ENCODE measurements at regions not wholly inside any gene's neighbourhood (a gene's known extent, or its start where the extent isn't known, plus 50 kb on each side); places are given as distances from the start of the nearest gene placed in this dataset.

DNA sequence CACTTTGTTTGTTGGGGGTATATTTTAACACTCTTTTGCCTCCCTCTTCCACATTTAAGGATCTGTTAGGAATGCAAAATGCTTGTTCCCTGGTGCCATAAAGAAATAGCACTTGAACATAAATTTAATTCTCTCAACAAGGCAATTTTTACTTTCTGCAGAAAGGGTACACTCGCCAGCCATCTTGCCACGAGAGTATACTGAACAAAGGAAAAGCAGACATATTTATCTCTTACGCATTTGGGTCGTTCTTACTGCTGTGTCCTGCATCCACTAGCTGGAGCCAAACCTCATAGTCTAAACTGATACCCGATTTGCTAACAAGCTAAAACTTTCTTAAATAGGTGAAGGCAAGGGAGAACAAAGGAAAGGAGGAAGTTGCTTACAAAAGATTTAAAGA is 129.5 kb downstream of the B3GNT2 start:
- ChIA-PET POLR2A (ENCODE audit: unreplicated experiment) (no interaction called here), CTCF (no interaction called here)
- intact Hi-C loops (cut with micrococcal nuclease), result no loop called here
- Histone ChIP-seq H3K9me1 (ENCODE audit: insufficient read depth, low read length) (no peaks in the 10 kb centered on the region), H2BK5ac (ENCODE audit: low read depth, low read length, poor library complexity, severe bottlenecking) (no peak overlapping the region), H2BK20ac (ENCODE audit: low read depth, low read length) (no peak overlapping the region), H3K14ac (replicated peaks; ENCODE audit: low read depth, low read length) (no peak overlapping the region), H3K9me3 (ENCODE audit: control insufficient read depth, insufficient read depth, low read length) (no peaks in the 10 kb centered on the region), H2BK120ac (ENCODE audit: low read depth, low read length) (no peak overlapping the region), H3K4ac (ENCODE audit: low read depth, low read length) (no peak overlapping the region), H3K4me1 (ENCODE audit: control insufficient read depth, insufficient read depth, low read length) (no peaks in the 10 kb centered on the region), H2BK15ac (ENCODE audit: low read depth, low read length) (no peak overlapping the region), H2AK9ac (replicated peaks; ENCODE audit: low read depth, low read length, poor library complexity) (no peak overlapping the region), H2AK5ac (ENCODE audit: low read depth, low read length) (no peak overlapping the region), H4K5ac (ENCODE audit: low read depth, low read length) (no peak overlapping the region), H2AFZ (replicated peaks; ENCODE audit: low read length, poor library complexity) (no peak overlapping the region), H3K4me3 (ENCODE audit: insufficient read depth, low read depth, low read length) (no peak overlapping the region), H3K56ac (ENCODE audit: extremely low read depth, insufficient read depth, low read length) (no peak overlapping the region), H4K91ac (ENCODE audit: insufficient read depth, low read depth, low read length) (no peak overlapping the region), H4K20me1 (ENCODE audit: insufficient read depth, low read length) (no peaks in the 10 kb centered on the region), H3K36me3 (ENCODE audit: control insufficient read depth, insufficient read depth, low read length) (no peaks in the 10 kb centered on the region), H3K23ac (ENCODE audit: low read depth, low read length) (no peak overlapping the region), H3K27me3 (ENCODE audit: control insufficient read depth, insufficient read depth, low read length) (peaks cover 7% of the 10 kb centered on the region; the same call in 1 of the 2 replicates), H3K9ac (ENCODE audit: low read depth, low read length) (no peak overlapping the region), H3K18ac (ENCODE audit: low read depth, low read length) (no peak overlapping the region), H3K4me2 (ENCODE audit: low read depth, low read length) (no peak overlapping the region), H3K79me1 (ENCODE audit: low read depth in 1 of 2, low read length in 2 of 2) (no peaks in the 10 kb centered on the region), H3K27ac (ENCODE audit: insufficient read depth, low read length) (no peak overlapping the region), H4K8ac (ENCODE audit: low read depth in 2 of 2, low read length in 2 of 2) (no peak overlapping the region)
- DNase-seq (no peak), ATAC-seq (ENCODE audit: low read depth) (no peak)
- WGBS, 2 experiments (ENCODE audit: extremely low coverage in 2 of 2, insufficient read length in 1 of 2), result no CpG with 5 or more reads among the region's 5 CpGs
- TF ChIP-seq RAD21 (IDR thresholded peaks at IDR 0.05; ENCODE audit: low read length) (no peak), SMC3 (IDR thresholded peaks at IDR 0.05; ENCODE audit: low read depth, low read length) (no peak), CHD1 (IDR thresholded peaks at IDR 0.05; ENCODE audit: low read depth, low read length) (no peak), FOS (IDR thresholded peaks at IDR 0.05; ENCODE audit: low read depth, low read length) (no peak), MXI1 (IDR thresholded peaks at IDR 0.05; ENCODE audit: borderline replicate concordance, low read depth, low read length) (no peak), POLR2A (IDR thresholded peaks at IDR 0.05; ENCODE audit: low read depth, low read length) (no peak), BHLHE40 (IDR thresholded peaks at IDR 0.05; ENCODE audit: low read depth, low read length) (no peak), CEBPB (IDR thresholded peaks at IDR 0.05; ENCODE audit: low read depth, low read length) (no peak), NFE2L2 (IDR thresholded peaks at IDR 0.05; ENCODE audit: low read depth, low read length) (no peak), RCOR1 (IDR thresholded peaks at IDR 0.05; ENCODE audit: insufficient replicate concordance, low read length) (no peak), RFX5 (IDR thresholded peaks at IDR 0.05; ENCODE audit: low read depth, low read length) (no peak), MAZ (IDR thresholded peaks at IDR 0.05; ENCODE audit: borderline replicate concordance, low read depth, low read length) (no peak), MAFK (IDR thresholded peaks at IDR 0.05; ENCODE audit: low read depth, low read length) (no peak)
- TF ChIP-seq, protein P1, sequence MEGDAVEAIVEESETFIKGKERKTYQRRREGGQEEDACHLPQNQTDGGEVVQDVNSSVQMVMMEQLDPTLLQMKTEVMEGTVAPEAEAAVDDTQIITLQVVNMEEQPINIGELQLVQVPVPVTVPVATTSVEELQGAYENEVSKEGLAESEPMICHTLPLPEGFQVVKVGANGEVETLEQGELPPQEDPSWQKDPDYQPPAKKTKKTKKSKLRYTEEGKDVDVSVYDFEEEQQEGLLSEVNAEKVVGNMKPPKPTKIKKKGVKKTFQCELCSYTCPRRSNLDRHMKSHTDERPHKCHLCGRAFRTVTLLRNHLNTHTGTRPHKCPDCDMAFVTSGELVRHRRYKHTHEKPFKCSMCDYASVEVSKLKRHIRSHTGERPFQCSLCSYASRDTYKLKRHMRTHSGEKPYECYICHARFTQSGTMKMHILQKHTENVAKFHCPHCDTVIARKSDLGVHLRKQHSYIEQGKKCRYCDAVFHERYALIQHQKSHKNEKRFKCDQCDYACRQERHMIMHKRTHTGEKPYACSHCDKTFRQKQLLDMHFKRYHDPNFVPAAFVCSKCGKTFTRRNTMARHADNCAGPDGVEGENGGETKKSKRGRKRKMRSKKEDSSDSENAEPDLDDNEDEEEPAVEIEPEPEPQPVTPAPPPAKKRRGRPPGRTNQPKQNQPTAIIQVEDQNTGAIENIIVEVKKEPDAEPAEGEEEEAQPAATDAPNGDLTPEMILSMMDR (conservative IDR thresholded peaks at IDR 0.05; ENCODE audit: low read depth, low read length), result no peak
- TF ChIP-seq, protein P2, sequence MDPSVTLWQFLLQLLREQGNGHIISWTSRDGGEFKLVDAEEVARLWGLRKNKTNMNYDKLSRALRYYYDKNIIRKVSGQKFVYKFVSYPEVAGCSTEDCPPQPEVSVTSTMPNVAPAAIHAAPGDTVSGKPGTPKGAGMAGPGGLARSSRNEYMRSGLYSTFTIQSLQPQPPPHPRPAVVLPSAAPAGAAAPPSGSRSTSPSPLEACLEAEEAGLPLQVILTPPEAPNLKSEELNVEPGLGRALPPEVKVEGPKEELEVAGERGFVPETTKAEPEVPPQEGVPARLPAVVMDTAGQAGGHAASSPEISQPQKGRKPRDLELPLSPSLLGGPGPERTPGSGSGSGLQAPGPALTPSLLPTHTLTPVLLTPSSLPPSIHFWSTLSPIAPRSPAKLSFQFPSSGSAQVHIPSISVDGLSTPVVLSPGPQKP (IDR thresholded peaks at IDR 0.05; ENCODE audit: borderline replicate concordance, low read depth, low read length), result no peak
- TF ChIP-seq, protein P3, sequence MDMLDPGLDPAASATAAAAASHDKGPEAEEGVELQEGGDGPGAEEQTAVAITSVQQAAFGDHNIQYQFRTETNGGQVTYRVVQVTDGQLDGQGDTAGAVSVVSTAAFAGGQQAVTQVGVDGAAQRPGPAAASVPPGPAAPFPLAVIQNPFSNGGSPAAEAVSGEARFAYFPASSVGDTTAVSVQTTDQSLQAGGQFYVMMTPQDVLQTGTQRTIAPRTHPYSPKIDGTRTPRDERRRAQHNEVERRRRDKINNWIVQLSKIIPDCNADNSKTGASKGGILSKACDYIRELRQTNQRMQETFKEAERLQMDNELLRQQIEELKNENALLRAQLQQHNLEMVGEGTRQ (IDR thresholded peaks at IDR 0.05; ENCODE audit: low read depth, low read length), result no peak
- dilution Hi-C loops (cut with HindIII; ENCODE audit: low sequenced_read_pairs, unreplicated experiment), result no loop called here
- in situ Hi-C loops (cut with MboI; ENCODE audit: low sequenced_read_pairs), result no loop called here
- BruUV-seq (replicated peaks), result no TSS peak

All from IMR-90 (cell line).